ENCODE measurements at regions not wholly inside any gene's neighbourhood (a gene's known extent, or its start where the extent isn't known, plus 50 kb on each side); places are given as distances from the start of the nearest gene placed in this dataset.
"Not testable (repeated sequence)": the region's sequence is repeated elsewhere in the genome, so short reads cannot be mapped to it uniquely, and the experiment has no call there.

GRCh38 chrX:129161108-129161507 lies 362.2 kb downstream of the SMARCA1 start:
- DNase-seq: no peak

GRCh38 chrX:129158505-129158904 lies 364.8 kb downstream of the SMARCA1 start:
- no peak for DNase-seq

GRCh38 chrX:129145840-129146272 lies 377.4 kb downstream of the SMARCA1 start:
- no peak for DNase-seq

- DNase-seq: no peak
Measured at GRCh38 chrX:129145385-129145784, 377.9 kb downstream of the SMARCA1 start.

GRCh38 chrX:129144172-129145038 lies 378.9 kb downstream of the SMARCA1 start:
- no peak for DNase-seq

GRCh38 chrX:129139837-129140598 lies 383.3 kb downstream of the SMARCA1 start:
- DNase-seq: no peak

- DNase-seq: no peak
Measured at GRCh38 chrX:129125122-129125914, 398.0 kb downstream of the SMARCA1 start.

GRCh38 chrX:129123795-129124194 lies 399.5 kb downstream of the SMARCA1 start:
- DNase-seq: no peak

- DNase-seq: no peak
Measured at GRCh38 chrX:129116676-129117470, 406.4 kb downstream of the SMARCA1 start.

- DNase-seq: no peak
Measured at GRCh38 chrX:129115935-129116334, 407.4 kb downstream of the SMARCA1 start.

GRCh38 chrX:129115104-129115503 lies 408.2 kb downstream of the SMARCA1 start:
- DNase-seq: peak; percentile 30

GRCh38 chrX:129111081-129111798 lies 412.1 kb downstream of the SMARCA1 start:
- DNase-seq: no peak

- no peak for DNase-seq
Measured at GRCh38 chrX:129108936-129109335, 414.4 kb downstream of the SMARCA1 start.

GRCh38 chrX:129099207-129099606 lies 424.1 kb downstream of the SMARCA1 start:
- DNase-seq: no peak

- no peak for DNase-seq
Measured at GRCh38 chrX:129097668-129098067, 425.6 kb downstream of the SMARCA1 start.

GRCh38 chrX:129093706-129094105 lies 429.6 kb downstream of the SMARCA1 start:
- no peak for DNase-seq

- no peak for DNase-seq
Measured at GRCh38 chrX:129092757-129093156, 430.5 kb downstream of the SMARCA1 start.

- no peak for DNase-seq
Measured at GRCh38 chrX:129092242-129092641, 431.0 kb downstream of the SMARCA1 start.

GRCh38 chrX:129091097-129091496 lies 432.2 kb downstream of the SMARCA1 start:
- no peak for DNase-seq

GRCh38 chrX:129086802-129087201 lies 436.5 kb downstream of the SMARCA1 start:
- no peak for DNase-seq

- not testable (repeated sequence) for DNase-seq
Measured at GRCh38 chrX:129084291-129084690, 439.0 kb downstream of the SMARCA1 start.
